ENCODE measurements at regions not wholly inside any gene's neighbourhood (a gene's known extent, or its start where the extent isn't known, plus 50 kb on each side); places are given as distances from the start of the nearest gene placed in this dataset.

GRCh38 chr6:156658966-156659821 is 118.0 kb upstream of the ARID1B start:
- Histone ChIP-seq H3K4me3 (ENCODE audit: low read length) (no peak overlapping the region), H2AFZ (ENCODE audit: low read depth, low read length) (peak overlapping the region; percentile 59; the same call in 1 of the 2 replicates), H3K9ac (ENCODE audit: low read length) (no peak overlapping the region), H3K79me2 (ENCODE audit: low read length) (no peaks in the 10 kb centered on the region), H3K4me1 (ENCODE audit: low read length) (peaks cover 10% of the 10 kb centered on the region), H3K4me2 (ENCODE audit: low read length) (peak overlapping the region; percentile 44), H3K27me3 (ENCODE audit: low read depth, low read length) (no peaks in the 10 kb centered on the region), H3K9me3 (ENCODE audit: insufficient read depth, low read length) (no peaks in the 10 kb centered on the region), H3K27ac (ENCODE audit: low read length) (no peak overlapping the region), H3K36me3 (replicated peaks; ENCODE audit: low read depth, low read length) (no peaks in the 10 kb centered on the region), H4K20me1 (ENCODE audit: insufficient read depth, low read length) (no peaks in the 10 kb centered on the region)
- TF ChIP-seq, protein P1, sequence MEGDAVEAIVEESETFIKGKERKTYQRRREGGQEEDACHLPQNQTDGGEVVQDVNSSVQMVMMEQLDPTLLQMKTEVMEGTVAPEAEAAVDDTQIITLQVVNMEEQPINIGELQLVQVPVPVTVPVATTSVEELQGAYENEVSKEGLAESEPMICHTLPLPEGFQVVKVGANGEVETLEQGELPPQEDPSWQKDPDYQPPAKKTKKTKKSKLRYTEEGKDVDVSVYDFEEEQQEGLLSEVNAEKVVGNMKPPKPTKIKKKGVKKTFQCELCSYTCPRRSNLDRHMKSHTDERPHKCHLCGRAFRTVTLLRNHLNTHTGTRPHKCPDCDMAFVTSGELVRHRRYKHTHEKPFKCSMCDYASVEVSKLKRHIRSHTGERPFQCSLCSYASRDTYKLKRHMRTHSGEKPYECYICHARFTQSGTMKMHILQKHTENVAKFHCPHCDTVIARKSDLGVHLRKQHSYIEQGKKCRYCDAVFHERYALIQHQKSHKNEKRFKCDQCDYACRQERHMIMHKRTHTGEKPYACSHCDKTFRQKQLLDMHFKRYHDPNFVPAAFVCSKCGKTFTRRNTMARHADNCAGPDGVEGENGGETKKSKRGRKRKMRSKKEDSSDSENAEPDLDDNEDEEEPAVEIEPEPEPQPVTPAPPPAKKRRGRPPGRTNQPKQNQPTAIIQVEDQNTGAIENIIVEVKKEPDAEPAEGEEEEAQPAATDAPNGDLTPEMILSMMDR (IDR thresholded peaks at IDR 0.05; ENCODE audit: low read depth, low read length): peak; percentile 17; the same call in 1 of the 2 replicates
- no peak for TF ChIP-seq EZH2phosphoT487 (IDR thresholded peaks at IDR 0.05; ENCODE audit: low read depth)

DNA sequence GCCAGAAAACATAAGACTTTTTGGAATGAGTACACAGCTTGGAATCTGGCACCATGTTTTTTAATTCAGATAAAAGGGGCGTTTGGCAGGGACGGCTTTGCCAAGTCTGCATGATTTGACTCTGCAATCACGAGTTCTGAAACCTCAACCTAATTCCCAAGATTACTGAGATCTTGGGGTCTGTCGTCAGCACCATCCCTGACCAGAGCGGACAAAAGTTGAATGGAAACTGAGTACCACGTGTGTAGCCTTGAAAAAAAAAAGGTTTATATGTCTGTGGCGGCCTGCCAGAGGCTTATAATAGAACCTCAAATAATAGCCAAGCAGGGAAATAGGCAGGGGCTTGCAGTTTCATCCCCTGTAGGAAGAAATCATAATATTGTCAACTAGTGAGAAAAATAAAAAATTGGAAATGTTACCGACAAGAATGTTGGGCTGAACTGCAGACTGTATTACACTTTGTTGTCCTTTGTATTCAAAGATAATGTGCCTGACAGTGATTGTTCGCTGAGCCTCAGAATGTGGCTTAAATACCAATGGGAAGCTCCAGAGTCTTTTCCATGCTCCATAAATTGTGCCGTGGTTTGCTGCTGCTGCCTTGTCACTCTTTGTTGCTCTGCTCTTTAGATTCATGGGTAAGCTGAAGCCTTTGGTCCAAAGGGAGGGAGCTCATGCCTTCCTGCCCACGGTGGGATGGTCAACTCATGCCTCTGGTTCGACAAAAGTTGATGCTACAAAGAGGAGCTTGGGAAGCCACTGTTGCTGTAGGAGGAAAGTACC is 118.8 kb upstream of the ARID1B start:
- TF ChIP-seq, protein P1 (IDR thresholded peaks at IDR 0.05; ENCODE audit: low read depth, low read length): no peak
- no peak for TF ChIP-seq EZH2phosphoT487 (IDR thresholded peaks at IDR 0.05; ENCODE audit: low read depth)
- no peak overlapping the region for H3K4me2 ChIP-seq (ENCODE audit: low read length)
- H3K36me3 ChIP-seq (replicated peaks; ENCODE audit: low read depth, low read length): no peaks in the 10 kb centered on the region
- no peak overlapping the region for H3K27ac ChIP-seq (ENCODE audit: low read length)
- H3K4me3 ChIP-seq (ENCODE audit: low read length): no peak overlapping the region
- H3K27me3 ChIP-seq (ENCODE audit: low read depth, low read length): no peaks in the 10 kb centered on the region
- H3K9me3 ChIP-seq (ENCODE audit: insufficient read depth, low read length): no peaks in the 10 kb centered on the region
- no peak overlapping the region for H2AFZ ChIP-seq (ENCODE audit: low read depth, low read length)
- H4K20me1 ChIP-seq (ENCODE audit: insufficient read depth, low read length): no peaks in the 10 kb centered on the region
- H3K4me1 ChIP-seq (ENCODE audit: low read length): peaks cover 10% of the 10 kb centered on the region
- H3K79me2 ChIP-seq (ENCODE audit: low read length): no peaks in the 10 kb centered on the region
- no peak overlapping the region for H3K9ac ChIP-seq (ENCODE audit: low read length)

GRCh38 chr6:156657296-156657695 is 119.9 kb upstream of the ARID1B start:
- Histone ChIP-seq H3K4me2 (ENCODE audit: low read length) (no peak overlapping the region), H3K36me3 (replicated peaks; ENCODE audit: low read depth, low read length) (no peaks in the 10 kb centered on the region), H3K4me3 (ENCODE audit: low read length) (no peak overlapping the region), H3K9ac (ENCODE audit: low read length) (no peak overlapping the region), H3K27ac (ENCODE audit: low read length) (no peak overlapping the region), H3K4me1 (ENCODE audit: low read length) (peaks cover 10% of the 10 kb centered on the region), H3K79me2 (ENCODE audit: low read length) (no peaks in the 10 kb centered on the region), H3K27me3 (ENCODE audit: low read depth, low read length) (no peaks in the 10 kb centered on the region), H2AFZ (ENCODE audit: low read depth, low read length) (no peak overlapping the region), H4K20me1 (ENCODE audit: insufficient read depth, low read length) (no peaks in the 10 kb centered on the region), H3K9me3 (ENCODE audit: insufficient read depth, low read length) (no peaks in the 10 kb centered on the region)
- no peak for TF ChIP-seq EZH2phosphoT487 (IDR thresholded peaks at IDR 0.05; ENCODE audit: low read depth)
- TF ChIP-seq, protein P1 (IDR thresholded peaks at IDR 0.05; ENCODE audit: low read depth, low read length): no peak
